ENCODE measurements at regions not wholly inside any gene's neighbourhood (a gene's known extent, or its start where the extent isn't known, plus 50 kb on each side); places are given as distances from the start of the nearest gene placed in this dataset.

DNA sequence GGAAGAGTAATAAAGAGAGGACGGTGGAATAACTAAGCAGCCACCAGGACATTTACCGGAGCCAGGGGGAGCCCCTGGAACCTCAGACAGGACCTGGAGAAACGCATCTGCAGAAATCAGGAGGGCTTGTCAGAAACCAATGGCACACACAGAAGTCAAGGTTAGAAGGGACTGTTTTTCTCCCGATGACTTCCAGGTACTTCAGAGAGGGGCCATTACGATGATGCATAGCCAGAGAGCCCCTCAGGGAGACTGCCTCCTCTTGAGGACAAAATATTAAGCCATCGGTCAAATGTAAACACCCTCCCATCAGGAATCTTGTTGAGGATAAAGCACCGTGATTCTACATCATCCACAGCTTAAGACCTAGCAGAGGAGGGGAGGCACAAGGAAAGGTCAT, 333.6 kb upstream of the CDH5 start:
- Histone ChIP-seq H3K4me1 (ENCODE audit: control insufficient read depth in 1 of 2, insufficient read depth in 2 of 2, low read length in 2 of 2) (no peaks in the 10 kb centered on the region), H4K20me1 (ENCODE audit: insufficient read depth) (no peaks in the 10 kb centered on the region), H3K36me3 (ENCODE audit: control insufficient read depth in 1 of 2, insufficient read depth in 2 of 2, low read length in 2 of 2) (no peaks in the 10 kb centered on the region), H3K27me3 (ENCODE audit: insufficient read depth, low read length) (peaks cover 6% of the 10 kb centered on the region; the same call in 1 of the 2 replicates), H3K4me3 (replicated peaks in 1 of 2; ENCODE audit: low read depth in 1 of 2, low read length in 2 of 2) (no peak overlapping the region), H3K27ac (ENCODE audit: low read depth, low read length) (no peak overlapping the region), H3K9me2 (ENCODE audit: insufficient read depth) (no peaks in the 10 kb centered on the region), H3K79me2 (ENCODE audit: insufficient read depth, low read length) (no peaks in the 10 kb centered on the region), H3K4me2 (ENCODE audit: low read length) (no peak overlapping the region), H2AFZ (ENCODE audit: low read depth, low read length, poor library complexity, severe bottlenecking) (no peak overlapping the region), H3K9ac (ENCODE audit: low read length) (no peak overlapping the region), H3K9me3 (ENCODE audit: control insufficient read depth in 1 of 2, insufficient read depth in 1 of 2, low read depth in 1 of 2, low read length in 2 of 2) (no peaks in the 10 kb centered on the region)
- no TSS peak for BruUV-seq (replicated peaks)
- TF ChIP-seq EZH2 (IDR thresholded peaks at IDR 0.05) (no peak), TCF7L2 (IDR thresholded peaks at IDR 0.05; ENCODE audit: borderline replicate concordance, extremely low read depth, insufficient read depth, insufficient read length) (no peak), POLR2A (IDR thresholded peaks at IDR 0.05; ENCODE audit: borderline replicate concordance, extremely low read depth, insufficient read depth, insufficient read length) (no peak), SIN3A (IDR thresholded peaks at IDR 0.05; ENCODE audit: low read depth) (no peak), EZH2phosphoT487 (IDR thresholded peaks at IDR 0.05; ENCODE audit: borderline replicate concordance) (no peak), CBX3 (IDR thresholded peaks at IDR 0.05; ENCODE audit: low read depth) (no peak), SP1 (IDR thresholded peaks at IDR 0.05; ENCODE audit: low read depth) (no peak), FOSL1 (IDR thresholded peaks at IDR 0.05; ENCODE audit: low read depth) (no peak), ELF1 (IDR thresholded peaks at IDR 0.05; ENCODE audit: borderline replicate concordance, low read depth) (no peak), JUND (IDR thresholded peaks at IDR 0.05) (no peak), ZFX (IDR thresholded peaks at IDR 0.05) (no peak), YY1 (IDR thresholded peaks at IDR 0.05; ENCODE audit: extremely low read depth, insufficient replicate concordance, low read depth, low read length) (no peak), EGR1 (IDR thresholded peaks at IDR 0.05; ENCODE audit: low read depth) (no peak), RAD21 (IDR thresholded peaks at IDR 0.05; ENCODE audit: low read depth) (no peak)
- TF ChIP-seq, protein P1, sequence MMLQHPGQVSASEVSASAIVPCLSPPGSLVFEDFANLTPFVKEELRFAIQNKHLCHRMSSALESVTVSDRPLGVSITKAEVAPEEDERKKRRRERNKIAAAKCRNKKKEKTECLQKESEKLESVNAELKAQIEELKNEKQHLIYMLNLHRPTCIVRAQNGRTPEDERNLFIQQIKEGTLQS (IDR thresholded peaks at IDR 0.05), result no peak
- TF ChIP-seq, protein P2, sequence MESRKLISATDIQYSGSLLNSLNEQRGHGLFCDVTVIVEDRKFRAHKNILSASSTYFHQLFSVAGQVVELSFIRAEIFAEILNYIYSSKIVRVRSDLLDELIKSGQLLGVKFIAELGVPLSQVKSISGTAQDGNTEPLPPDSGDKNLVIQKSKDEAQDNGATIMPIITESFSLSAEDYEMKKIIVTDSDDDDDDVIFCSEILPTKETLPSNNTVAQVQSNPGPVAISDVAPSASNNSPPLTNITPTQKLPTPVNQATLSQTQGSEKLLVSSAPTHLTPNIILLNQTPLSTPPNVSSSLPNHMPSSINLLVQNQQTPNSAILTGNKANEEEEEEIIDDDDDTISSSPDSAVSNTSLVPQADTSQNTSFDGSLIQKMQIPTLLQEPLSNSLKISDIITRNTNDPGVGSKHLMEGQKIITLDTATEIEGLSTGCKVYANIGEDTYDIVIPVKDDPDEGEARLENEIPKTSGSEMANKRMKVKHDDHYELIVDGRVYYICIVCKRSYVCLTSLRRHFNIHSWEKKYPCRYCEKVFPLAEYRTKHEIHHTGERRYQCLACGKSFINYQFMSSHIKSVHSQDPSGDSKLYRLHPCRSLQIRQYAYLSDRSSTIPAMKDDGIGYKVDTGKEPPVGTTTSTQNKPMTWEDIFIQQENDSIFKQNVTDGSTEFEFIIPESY (IDR thresholded peaks at IDR 0.05; ENCODE audit: extremely low read depth, insufficient replicate concordance, low read length), result no peak
- TF ChIP-seq, protein P3, sequence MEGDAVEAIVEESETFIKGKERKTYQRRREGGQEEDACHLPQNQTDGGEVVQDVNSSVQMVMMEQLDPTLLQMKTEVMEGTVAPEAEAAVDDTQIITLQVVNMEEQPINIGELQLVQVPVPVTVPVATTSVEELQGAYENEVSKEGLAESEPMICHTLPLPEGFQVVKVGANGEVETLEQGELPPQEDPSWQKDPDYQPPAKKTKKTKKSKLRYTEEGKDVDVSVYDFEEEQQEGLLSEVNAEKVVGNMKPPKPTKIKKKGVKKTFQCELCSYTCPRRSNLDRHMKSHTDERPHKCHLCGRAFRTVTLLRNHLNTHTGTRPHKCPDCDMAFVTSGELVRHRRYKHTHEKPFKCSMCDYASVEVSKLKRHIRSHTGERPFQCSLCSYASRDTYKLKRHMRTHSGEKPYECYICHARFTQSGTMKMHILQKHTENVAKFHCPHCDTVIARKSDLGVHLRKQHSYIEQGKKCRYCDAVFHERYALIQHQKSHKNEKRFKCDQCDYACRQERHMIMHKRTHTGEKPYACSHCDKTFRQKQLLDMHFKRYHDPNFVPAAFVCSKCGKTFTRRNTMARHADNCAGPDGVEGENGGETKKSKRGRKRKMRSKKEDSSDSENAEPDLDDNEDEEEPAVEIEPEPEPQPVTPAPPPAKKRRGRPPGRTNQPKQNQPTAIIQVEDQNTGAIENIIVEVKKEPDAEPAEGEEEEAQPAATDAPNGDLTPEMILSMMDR (IDR thresholded peaks at IDR 0.05 in 2 of 3, conservative IDR thresholded peaks at IDR 0.05 in 1 of 3; ENCODE audit: borderline replicate concordance in 1 of 3, insufficient read depth in 1 of 3, low read depth in 2 of 3, low read length in 2 of 3), result no peak
- TF ChIP-seq, protein P4, sequence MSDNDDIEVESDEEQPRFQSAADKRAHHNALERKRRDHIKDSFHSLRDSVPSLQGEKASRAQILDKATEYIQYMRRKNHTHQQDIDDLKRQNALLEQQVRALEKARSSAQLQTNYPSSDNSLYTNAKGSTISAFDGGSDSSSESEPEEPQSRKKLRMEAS (IDR thresholded peaks at IDR 0.05), result no peak
- TF ChIP-seq, protein P5, sequence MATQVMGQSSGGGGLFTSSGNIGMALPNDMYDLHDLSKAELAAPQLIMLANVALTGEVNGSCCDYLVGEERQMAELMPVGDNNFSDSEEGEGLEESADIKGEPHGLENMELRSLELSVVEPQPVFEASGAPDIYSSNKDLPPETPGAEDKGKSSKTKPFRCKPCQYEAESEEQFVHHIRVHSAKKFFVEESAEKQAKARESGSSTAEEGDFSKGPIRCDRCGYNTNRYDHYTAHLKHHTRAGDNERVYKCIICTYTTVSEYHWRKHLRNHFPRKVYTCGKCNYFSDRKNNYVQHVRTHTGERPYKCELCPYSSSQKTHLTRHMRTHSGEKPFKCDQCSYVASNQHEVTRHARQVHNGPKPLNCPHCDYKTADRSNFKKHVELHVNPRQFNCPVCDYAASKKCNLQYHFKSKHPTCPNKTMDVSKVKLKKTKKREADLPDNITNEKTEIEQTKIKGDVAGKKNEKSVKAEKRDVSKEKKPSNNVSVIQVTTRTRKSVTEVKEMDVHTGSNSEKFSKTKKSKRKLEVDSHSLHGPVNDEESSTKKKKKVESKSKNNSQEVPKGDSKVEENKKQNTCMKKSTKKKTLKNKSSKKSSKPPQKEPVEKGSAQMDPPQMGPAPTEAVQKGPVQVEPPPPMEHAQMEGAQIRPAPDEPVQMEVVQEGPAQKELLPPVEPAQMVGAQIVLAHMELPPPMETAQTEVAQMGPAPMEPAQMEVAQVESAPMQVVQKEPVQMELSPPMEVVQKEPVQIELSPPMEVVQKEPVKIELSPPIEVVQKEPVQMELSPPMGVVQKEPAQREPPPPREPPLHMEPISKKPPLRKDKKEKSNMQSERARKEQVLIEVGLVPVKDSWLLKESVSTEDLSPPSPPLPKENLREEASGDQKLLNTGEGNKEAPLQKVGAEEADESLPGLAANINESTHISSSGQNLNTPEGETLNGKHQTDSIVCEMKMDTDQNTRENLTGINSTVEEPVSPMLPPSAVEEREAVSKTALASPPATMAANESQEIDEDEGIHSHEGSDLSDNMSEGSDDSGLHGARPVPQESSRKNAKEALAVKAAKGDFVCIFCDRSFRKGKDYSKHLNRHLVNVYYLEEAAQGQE (IDR thresholded peaks at IDR 0.05; ENCODE audit: low read depth), result no peak
- POLR2A ChIA-PET, result no interaction called here
- DNase-seq (ENCODE audit: low read depth, low spot score) (no peak), ATAC-seq (no peak)
- intact Hi-C loops (cut with micrococcal nuclease), result no loop called here
- CTCF ChIA-PET, result no interaction called here
- RAD21 ChIA-PET (ENCODE audit: low non-redundant PET in 1 of 2, low total read pairs in 2 of 2, uncharacterized antibody in 2 of 2, unreplicated experiment in 2 of 2), result no interaction called here
